ENCODE measurements at regions not wholly inside any gene's neighbourhood (a gene's known extent, or its start where the extent isn't known, plus 50 kb on each side); places are given as distances from the start of the nearest gene placed in this dataset.

DNA sequence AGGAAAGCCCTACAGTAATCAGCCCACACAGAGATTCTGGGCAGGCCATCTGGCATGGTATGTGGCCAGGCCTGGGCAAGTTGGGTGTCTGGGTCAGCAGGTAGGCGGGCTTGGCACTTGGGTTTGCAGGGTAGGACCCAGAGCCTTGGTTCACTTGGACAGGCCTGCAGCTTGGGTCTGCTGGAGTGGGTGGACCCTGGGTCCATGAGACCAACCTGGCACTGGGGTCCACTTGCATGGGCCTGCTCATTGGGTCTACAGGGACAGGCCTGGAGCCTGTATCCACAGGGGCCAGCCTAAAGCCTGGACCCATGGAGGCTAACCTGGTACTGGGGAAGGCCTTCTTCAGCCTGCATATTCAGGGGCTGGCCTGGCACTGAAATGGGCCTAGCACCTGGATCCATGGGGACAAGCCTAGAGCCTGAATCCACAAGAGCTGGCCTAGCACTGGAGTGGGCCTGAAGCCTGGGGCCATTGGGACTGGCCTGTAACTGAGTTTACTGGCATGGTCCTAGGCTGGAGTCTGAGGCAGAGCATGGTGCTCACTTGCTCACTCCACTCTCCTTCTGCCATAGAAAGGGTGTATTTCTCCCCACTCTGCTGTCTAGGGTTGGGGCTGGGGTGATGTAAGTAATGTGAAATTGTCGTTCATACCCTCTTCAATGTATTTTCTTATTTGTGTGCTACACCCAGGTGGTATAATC lies 315.0 kb downstream of the AHR start:
- TF ChIP-seq, protein P1, sequence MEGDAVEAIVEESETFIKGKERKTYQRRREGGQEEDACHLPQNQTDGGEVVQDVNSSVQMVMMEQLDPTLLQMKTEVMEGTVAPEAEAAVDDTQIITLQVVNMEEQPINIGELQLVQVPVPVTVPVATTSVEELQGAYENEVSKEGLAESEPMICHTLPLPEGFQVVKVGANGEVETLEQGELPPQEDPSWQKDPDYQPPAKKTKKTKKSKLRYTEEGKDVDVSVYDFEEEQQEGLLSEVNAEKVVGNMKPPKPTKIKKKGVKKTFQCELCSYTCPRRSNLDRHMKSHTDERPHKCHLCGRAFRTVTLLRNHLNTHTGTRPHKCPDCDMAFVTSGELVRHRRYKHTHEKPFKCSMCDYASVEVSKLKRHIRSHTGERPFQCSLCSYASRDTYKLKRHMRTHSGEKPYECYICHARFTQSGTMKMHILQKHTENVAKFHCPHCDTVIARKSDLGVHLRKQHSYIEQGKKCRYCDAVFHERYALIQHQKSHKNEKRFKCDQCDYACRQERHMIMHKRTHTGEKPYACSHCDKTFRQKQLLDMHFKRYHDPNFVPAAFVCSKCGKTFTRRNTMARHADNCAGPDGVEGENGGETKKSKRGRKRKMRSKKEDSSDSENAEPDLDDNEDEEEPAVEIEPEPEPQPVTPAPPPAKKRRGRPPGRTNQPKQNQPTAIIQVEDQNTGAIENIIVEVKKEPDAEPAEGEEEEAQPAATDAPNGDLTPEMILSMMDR (IDR thresholded peaks at IDR 0.05; ENCODE audit: low read depth, low read length): no peak

DNA sequence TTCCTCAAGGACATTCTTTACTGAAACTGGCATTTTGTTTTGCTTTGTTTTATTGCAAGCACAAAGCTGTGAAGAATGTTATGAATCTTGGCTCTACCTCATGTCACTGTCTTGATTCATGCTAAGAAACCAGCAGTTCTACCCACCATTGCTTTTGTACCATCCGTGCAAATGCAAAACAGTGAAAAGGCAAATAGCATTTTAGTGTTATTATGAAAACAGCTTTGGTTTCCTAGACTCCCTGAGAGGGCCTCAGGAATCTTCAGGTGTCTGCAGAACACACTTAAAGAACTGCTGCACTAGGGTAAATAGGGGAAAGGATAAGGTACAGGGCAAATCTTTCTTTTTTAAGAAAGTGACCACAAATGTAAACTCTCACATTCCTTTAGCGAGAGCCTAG lies 318.9 kb downstream of the AHR start:
- TF ChIP-seq, protein P1 (IDR thresholded peaks at IDR 0.05; ENCODE audit: low read depth, low read length): no peak
- H3K4me3 ChIP-seq (ENCODE audit: low read depth, low read length): no peak overlapping the region

More for the DNA sequence above, 315.0 kb downstream of the AHR start:
- H3K4me3 ChIP-seq (ENCODE audit: low read depth, low read length): no peak overlapping the region

DNA sequence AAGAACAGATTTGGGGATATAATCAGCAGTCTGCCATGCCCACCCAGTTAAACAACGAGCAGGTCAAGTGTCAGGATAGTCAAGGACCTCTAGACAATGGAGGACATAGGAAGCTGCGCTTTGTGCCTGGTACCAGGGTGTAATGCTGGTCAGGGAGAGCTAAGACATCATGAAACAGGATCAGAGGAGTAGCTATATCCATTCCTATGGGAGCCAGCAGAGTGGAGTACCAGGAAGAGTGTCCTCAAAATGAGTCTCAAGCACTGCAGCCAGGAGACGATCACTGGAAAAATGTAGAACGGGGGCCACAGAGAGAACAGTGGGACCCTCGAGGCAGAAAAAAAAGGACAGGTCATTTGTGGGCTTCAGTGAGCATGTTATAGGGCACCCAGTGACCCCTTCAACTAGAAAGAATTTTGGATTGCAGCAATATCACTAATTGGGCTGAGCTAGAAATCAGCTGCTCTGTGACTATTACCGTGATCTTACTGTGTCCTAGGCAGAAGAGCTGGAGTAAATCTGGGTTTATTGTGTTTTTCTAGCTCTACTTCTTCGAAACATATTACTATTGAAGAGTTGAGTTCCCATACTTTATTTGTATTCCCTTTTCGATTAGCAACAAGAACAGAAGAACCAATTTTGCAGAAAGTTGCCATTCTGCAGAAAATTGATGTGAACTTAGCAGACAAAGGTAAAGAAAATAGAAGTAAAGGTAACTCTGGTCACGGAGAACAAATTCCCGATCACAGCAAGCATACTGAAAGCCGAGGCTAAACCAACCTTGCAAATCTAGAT lies 319.6 kb downstream of the AHR start:
- TF ChIP-seq, protein P1 (IDR thresholded peaks at IDR 0.05; ENCODE audit: low read depth, low read length): no peak
- H3K4me3 ChIP-seq (ENCODE audit: low read depth, low read length): no peak overlapping the region

DNA sequence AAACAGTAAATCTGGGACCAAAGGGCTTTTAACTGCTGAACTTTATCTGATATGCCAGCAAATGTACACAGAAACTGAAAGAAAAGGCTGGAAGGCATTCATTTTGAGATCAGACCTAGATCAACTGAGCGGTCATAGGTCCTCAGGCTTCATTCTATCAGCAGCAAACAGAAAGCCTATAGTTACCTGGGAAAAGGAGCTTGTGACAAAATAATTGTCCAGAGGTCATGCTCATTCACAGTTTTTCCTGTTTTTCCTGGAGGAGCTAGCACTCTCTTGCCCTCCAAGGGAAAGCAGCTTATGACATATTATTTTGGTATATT lies 320.2 kb downstream of the AHR start:
- TF ChIP-seq, protein P1 (IDR thresholded peaks at IDR 0.05; ENCODE audit: low read depth, low read length): no peak
- no peak overlapping the region for H3K4me3 ChIP-seq (ENCODE audit: low read depth, low read length)

DNA sequence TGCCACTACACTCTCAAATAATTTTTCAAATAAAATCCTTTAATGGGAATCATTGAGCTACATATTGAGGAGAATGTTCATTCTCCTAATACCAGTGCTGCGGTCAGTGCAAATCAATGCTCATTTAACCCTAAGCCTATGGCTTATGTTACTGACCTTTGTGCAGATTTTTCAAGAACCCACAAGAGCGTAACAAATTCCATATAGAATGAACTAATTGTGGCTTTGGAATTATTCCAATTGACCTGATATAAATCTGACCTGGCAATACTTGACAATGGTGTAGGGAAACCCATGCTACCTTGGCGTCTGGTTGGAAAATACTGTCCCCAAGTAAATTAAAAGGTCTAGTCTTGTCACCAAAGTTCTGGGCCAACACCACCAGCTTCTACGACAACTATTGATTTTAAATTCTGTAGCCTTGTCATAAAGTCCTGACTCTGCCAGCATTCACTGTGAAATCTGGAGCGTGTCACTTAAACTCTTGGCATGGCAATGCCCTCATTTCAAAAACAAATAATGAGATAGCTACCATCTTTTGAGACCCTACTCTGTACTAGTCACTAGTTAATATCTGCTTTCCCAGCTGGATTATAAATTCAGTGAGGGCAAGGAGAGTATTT lies 320.9 kb downstream of the AHR start:
- H3K4me3 ChIP-seq (ENCODE audit: low read depth, low read length): no peak overlapping the region
- TF ChIP-seq, protein P1 (IDR thresholded peaks at IDR 0.05; ENCODE audit: low read depth, low read length): no peak

DNA sequence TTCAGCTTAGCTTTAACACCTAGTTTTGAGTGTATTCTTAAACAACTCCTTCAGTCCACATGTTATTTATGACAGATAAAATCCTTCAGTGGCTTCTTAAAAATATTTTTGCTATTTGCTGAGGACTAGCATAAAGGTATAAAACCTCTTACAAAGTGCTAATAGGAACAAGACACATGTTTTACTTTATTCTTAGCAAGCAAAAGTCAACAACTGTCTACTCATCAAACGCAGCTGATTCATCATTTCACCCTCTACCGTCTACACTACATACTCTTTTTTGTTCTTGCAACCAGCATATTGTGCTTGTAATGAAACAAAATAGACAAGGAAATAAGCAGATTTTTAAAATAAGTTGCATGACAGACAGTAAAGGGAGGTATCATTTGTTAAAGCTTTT lies 319.7 kb downstream of the SNX13 start:
- no peak overlapping the region for H3K4me3 ChIP-seq (ENCODE audit: low read depth, low read length)
- TF ChIP-seq, protein P1 (IDR thresholded peaks at IDR 0.05; ENCODE audit: low read depth, low read length): no peak

DNA sequence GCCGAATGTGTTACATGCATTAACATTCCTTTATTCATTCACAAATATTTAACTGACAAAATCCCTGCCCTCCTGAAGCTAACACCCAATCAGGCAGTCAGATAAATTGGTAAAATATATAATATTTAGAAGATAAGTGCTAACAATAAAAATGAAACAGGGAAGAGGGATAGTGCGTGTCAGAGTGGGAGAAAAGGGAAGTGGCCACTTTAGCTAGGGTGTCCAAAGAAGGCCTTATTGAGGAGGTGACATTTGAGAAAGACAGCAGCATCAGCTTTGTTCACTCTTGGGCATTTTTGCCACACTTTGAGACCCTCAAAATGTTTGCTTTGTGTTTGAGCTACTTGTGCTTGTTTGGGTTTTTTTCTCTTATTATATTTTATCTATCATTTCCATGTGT lies 317.8 kb downstream of the SNX13 start:
- H3K4me3 ChIP-seq (ENCODE audit: low read depth, low read length): no peak overlapping the region
- TF ChIP-seq, protein P1 (IDR thresholded peaks at IDR 0.05; ENCODE audit: low read depth, low read length): no peak
